Stomach smooth muscle (tissue), 2 donors: ENCODE measurements at regions not wholly inside any gene's neighbourhood (a gene's known extent, or its start where the extent isn't known, plus 50 kb on each side); places are given as distances from the start of the nearest gene placed in this dataset.

Source experiments
- H3K27ac ChIP-seq: one replicate; pipeline ENCODE4 v1.7.0; 2013; ENCODE audit warnings: mild to moderate bottlenecking, low read length, inconsistent platforms
- H3K27me3 ChIP-seq, 2 donors: one replicate each; pipeline ENCODE4 v1.7.0; 2013; ENCODE audit warnings: low read length in 2 of 2; ENCODE audit not compliant: insufficient read depth in 2 of 2, control insufficient read depth in 1 of 2
- H3K36me3 ChIP-seq, 2 donors: one replicate each; pipeline ENCODE4 v1.7.0; 2013; ENCODE audit warnings: low read length in 2 of 2; ENCODE audit not compliant: control insufficient read depth in 2 of 2, insufficient read depth in 2 of 2
- H3K4me1 ChIP-seq: one replicate; pipeline ENCODE4 v1.7.0; 2013; ENCODE audit warnings: low read length; ENCODE audit not compliant: control insufficient read depth, insufficient read depth
- H3K4me3 ChIP-seq, 2 donors: one replicate each; pipeline ENCODE4 v1.7.0; 2013; ENCODE audit warnings: low read length in 2 of 2
- H3K9ac ChIP-seq, 2 donors: one replicate each; pipeline ENCODE4 v1.7.0; 2013; ENCODE audit warnings: low read length in 2 of 2, mild to moderate bottlenecking in 1 of 2
- H3K9me3 ChIP-seq, 2 donors: one replicate each; pipeline ENCODE4 v1.7.0; 2013; ENCODE audit warnings: low read length in 2 of 2; ENCODE audit not compliant: control insufficient read depth in 2 of 2
- donor health status: healthy.
- donor health status: Pancreatic carcinoma.

GRCh38 chr1:193960499-193960898 lies 774.1 kb upstream of the B3GALT2 start:
- no peak overlapping the region for H3K27ac ChIP-seq
- H3K36me3 ChIP-seq, result no peaks in the 10 kb centered on the region
- H3K4me1 ChIP-seq, result no peaks in the 10 kb centered on the region
- no peak overlapping the region for H3K9ac ChIP-seq
- no peaks in the 10 kb centered on the region for H3K27me3 ChIP-seq
- H3K9me3 ChIP-seq, result peaks cover 0 to 2% of the 10 kb centered on the region in 2 donors
- H3K4me3 ChIP-seq, result no peak overlapping the region

GRCh38 chr1:193960040-193960439 lies 773.6 kb upstream of the B3GALT2 start:
- Histone ChIP-seq H3K27ac (no peak overlapping the region), H3K36me3 (no peaks in the 10 kb centered on the region), H3K9ac (no peak overlapping the region), H3K4me1 (no peaks in the 10 kb centered on the region), H3K4me3 (no peak overlapping the region), H3K9me3 (peaks cover 0 to 2% of the 10 kb centered on the region in 2 donors), H3K27me3 (no peaks in the 10 kb centered on the region)

DNA sequence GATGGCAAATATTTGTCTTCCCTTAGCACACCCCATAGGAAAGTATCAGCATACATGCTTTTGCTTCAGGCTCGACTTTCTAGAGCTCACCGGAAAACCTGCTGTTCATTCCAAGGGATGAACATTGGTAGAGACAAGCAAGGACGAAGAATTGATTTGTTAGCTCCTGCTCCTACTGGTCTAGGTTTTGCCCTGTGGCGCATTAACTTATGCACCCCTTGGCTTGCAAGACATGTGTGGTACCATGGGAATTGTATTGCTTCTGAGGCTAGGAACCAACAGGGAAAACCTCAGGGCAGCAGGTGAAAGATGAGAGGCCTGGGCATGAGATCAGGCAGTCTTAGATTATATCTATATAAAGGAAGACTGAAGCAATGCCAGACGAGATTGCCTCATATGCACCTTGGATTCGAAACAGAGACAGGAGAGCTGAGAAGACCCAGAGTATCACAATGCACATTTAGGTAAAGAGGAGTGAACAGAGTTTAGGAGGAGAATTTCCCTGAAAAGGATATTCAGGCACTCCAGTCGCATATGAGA lies 771.2 kb upstream of the B3GALT2 start:
- Histone ChIP-seq H3K4me1 (no peaks in the 10 kb centered on the region), H3K36me3 (no peaks in the 10 kb centered on the region), H3K27ac (no peak overlapping the region), H3K9me3 (peaks cover 0 to 2% of the 10 kb centered on the region in 2 donors), H3K4me3 (no peak overlapping the region), H3K9ac (no peak overlapping the region), H3K27me3 (no peaks in the 10 kb centered on the region)

- no peak overlapping the region for H3K27ac ChIP-seq
- peaks cover 0 to 2% of the 10 kb centered on the region in 2 donors for H3K9me3 ChIP-seq
- H3K27me3 ChIP-seq, result no peaks in the 10 kb centered on the region
- no peak overlapping the region for H3K4me3 ChIP-seq
- no peaks in the 10 kb centered on the region for H3K4me1 ChIP-seq
- H3K9ac ChIP-seq, result no peak overlapping the region
- no peaks in the 10 kb centered on the region for H3K36me3 ChIP-seq
These were observed 766.5 kb upstream of the B3GALT2 start for GRCh38 chr1:193952778-193953374.

DNA sequence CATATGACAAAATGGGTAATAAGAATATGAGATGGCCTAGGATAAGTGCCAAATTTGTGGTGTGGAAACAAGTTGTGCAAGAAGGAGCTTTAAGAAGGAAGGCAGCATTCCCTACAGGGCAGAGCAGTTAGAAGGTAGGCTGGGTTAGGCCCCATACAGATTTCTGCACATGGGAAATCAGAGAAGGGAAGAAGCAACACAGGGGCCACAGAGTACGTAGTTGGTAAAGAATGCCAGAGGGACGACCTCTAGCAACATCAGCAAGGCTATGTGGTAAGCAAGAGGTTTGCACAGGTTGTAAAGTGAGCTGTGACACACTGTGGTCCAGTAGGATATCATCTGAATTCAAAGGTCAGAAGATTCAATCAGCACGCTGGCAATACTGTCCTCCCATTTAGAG lies 765.6 kb upstream of the B3GALT2 start:
- Histone ChIP-seq H3K9me3 (no peaks in the 10 kb centered on the region), H3K4me1 (no peaks in the 10 kb centered on the region), H3K9ac (no peak overlapping the region), H3K36me3 (no peaks in the 10 kb centered on the region), H3K4me3 (no peak overlapping the region), H3K27ac (no peak overlapping the region), H3K27me3 (no peaks in the 10 kb centered on the region)

GRCh38 chr1:193944454-193944853 lies 758.0 kb upstream of the B3GALT2 start:
- no peaks in the 10 kb centered on the region for H3K4me1 ChIP-seq
- H3K4me3 ChIP-seq, result no peak overlapping the region
- no peak overlapping the region for H3K9ac ChIP-seq
- H3K36me3 ChIP-seq, result no peaks in the 10 kb centered on the region
- H3K9me3 ChIP-seq, result no peaks in the 10 kb centered on the region
- H3K27me3 ChIP-seq, result no peaks in the 10 kb centered on the region
- H3K27ac ChIP-seq, result no peak overlapping the region

DNA sequence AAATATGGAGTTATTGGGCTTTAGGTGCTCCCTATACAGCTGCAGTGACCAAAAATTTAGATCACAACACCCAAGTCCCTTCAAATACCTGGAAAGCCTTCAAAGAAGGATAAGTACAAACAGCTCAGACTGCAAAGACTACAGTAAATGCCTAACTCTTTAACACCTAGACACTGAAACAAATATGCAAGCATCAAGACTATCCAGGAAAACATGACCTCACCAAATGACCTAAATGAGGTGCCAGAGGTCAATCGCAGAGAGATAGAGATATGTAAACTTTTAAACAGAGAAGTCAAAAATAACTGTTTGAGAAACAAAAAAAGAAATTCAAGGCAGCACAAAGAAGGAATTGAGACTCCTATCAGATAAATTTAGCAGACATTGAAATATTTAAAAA lies 753.8 kb upstream of the B3GALT2 start:
- Histone ChIP-seq H3K9ac (no peak overlapping the region), H3K36me3 (no peaks in the 10 kb centered on the region), H3K4me1 (no peaks in the 10 kb centered on the region), H3K4me3 (no peak overlapping the region), H3K27ac (no peak overlapping the region), H3K27me3 (no peaks in the 10 kb centered on the region), H3K9me3 (no peaks in the 10 kb centered on the region)

GRCh38 chr1:193939585-193939984 lies 753.2 kb upstream of the B3GALT2 start:
- H3K27me3 ChIP-seq, result no peaks in the 10 kb centered on the region
- no peak overlapping the region for H3K4me3 ChIP-seq
- H3K27ac ChIP-seq, result no peak overlapping the region
- no peaks in the 10 kb centered on the region for H3K4me1 ChIP-seq
- no peak overlapping the region for H3K9ac ChIP-seq
- no peaks in the 10 kb centered on the region for H3K9me3 ChIP-seq
- H3K36me3 ChIP-seq, result no peaks in the 10 kb centered on the region

DNA sequence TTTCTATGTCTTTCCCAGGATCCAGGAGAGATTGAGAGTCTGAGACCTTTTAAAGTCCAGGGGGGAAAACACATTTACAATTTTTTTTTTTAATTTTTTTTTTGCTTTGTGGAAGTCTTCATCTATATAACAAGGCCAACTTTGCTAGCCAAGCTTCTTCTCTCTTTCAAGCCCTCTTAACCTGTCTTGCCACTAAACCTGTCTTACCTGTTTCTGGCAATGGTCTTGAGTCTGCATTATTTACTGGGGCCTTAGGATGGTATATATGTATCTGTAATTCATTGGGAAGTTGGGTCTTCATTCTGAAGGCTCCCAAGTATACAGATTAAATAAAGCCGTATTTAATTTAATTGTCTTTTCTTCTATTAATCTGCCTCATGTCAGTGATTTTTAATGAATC lies 750.9 kb upstream of the B3GALT2 start:
- Histone ChIP-seq H3K27me3 (no peaks in the 10 kb centered on the region), H3K4me1 (no peaks in the 10 kb centered on the region), H3K36me3 (no peaks in the 10 kb centered on the region), H3K4me3 (no peak overlapping the region), H3K9me3 (no peaks in the 10 kb centered on the region), H3K27ac (no peak overlapping the region), H3K9ac (no peak overlapping the region)

- H3K9ac ChIP-seq, result no peak overlapping the region
- H3K9me3 ChIP-seq, result no peaks in the 10 kb centered on the region
- H3K4me1 ChIP-seq, result no peaks in the 10 kb centered on the region
- H3K27ac ChIP-seq, result no peak overlapping the region
- no peak overlapping the region for H3K4me3 ChIP-seq
- no peaks in the 10 kb centered on the region for H3K27me3 ChIP-seq
- H3K36me3 ChIP-seq, result no peaks in the 10 kb centered on the region
These were observed 746.6 kb upstream of the B3GALT2 start for GRCh38 chr1:193932979-193933378.

- no peaks in the 10 kb centered on the region for H3K36me3 ChIP-seq
- no peak overlapping the region for H3K27ac ChIP-seq
- H3K4me1 ChIP-seq, result no peaks in the 10 kb centered on the region
- no peaks in the 10 kb centered on the region for H3K9me3 ChIP-seq
- H3K4me3 ChIP-seq, result no peak overlapping the region
- no peak overlapping the region for H3K9ac ChIP-seq
- H3K27me3 ChIP-seq, result no peaks in the 10 kb centered on the region
These were observed 744.9 kb upstream of the B3GALT2 start for GRCh38 chr1:193931356-193931755.
